H1 (cell line): ENCODE measurements at regions not wholly inside any gene's neighbourhood (a gene's known extent, or its start where the extent isn't known, plus 50 kb on each side); places are given as distances from the start of the nearest gene placed in this dataset.

ENCODE experiments used
- BACH1 ChIP-seq: IDR thresholded peaks from 2 replicates; pipeline ENCODE4 v1.6.1; 2012; ENCODE audit warnings: low read length, improper control_type of control experiment
- CHD7 ChIP-seq: fragments of 300-600 bp; sonication (generic); IDR thresholded peaks from 2 replicates; pipeline ENCODE4 v1.7.1; 2012; ENCODE audit warnings: low read length, moderate library complexity, mild to moderate bottlenecking, inconsistent platforms; ENCODE audit not compliant: insufficient replicate concordance
- KDM1A ChIP-seq: fragments of 200-600, 300-600 bp; sonication (generic); IDR thresholded peaks from 2 replicates; pipeline ENCODE4 v1.7.1; 2016; ENCODE audit warnings: mild to moderate bottlenecking, low read length, borderline replicate concordance
- MAFK ChIP-seq: IDR thresholded peaks from 2 replicates; pipeline ENCODE4 v1.6.1; 2012; ENCODE audit warnings: low read depth, mild to moderate bottlenecking, improper control_type of control experiment, low read length
- SIX5 ChIP-seq: IDR thresholded peaks from 2 replicates; pipeline ENCODE4 v1.6.1; 2011; ENCODE audit warnings: mild to moderate bottlenecking, low read depth, low read length
- SP1 ChIP-seq: IDR thresholded peaks from 2 replicates; pipeline ENCODE4 v1.6.1; 2011; ENCODE audit warnings: low read depth, low read length
- TEAD4 ChIP-seq: IDR thresholded peaks from 2 replicates; pipeline ENCODE4 v1.6.1; 2012; ENCODE audit warnings: low read depth, low read length, inconsistent platforms, mixed read lengths
- USF2 ChIP-seq: IDR thresholded peaks from 2 replicates; pipeline ENCODE4 v1.6.1; 2011; ENCODE audit warnings: low read length, improper control_type of control experiment

DNA sequence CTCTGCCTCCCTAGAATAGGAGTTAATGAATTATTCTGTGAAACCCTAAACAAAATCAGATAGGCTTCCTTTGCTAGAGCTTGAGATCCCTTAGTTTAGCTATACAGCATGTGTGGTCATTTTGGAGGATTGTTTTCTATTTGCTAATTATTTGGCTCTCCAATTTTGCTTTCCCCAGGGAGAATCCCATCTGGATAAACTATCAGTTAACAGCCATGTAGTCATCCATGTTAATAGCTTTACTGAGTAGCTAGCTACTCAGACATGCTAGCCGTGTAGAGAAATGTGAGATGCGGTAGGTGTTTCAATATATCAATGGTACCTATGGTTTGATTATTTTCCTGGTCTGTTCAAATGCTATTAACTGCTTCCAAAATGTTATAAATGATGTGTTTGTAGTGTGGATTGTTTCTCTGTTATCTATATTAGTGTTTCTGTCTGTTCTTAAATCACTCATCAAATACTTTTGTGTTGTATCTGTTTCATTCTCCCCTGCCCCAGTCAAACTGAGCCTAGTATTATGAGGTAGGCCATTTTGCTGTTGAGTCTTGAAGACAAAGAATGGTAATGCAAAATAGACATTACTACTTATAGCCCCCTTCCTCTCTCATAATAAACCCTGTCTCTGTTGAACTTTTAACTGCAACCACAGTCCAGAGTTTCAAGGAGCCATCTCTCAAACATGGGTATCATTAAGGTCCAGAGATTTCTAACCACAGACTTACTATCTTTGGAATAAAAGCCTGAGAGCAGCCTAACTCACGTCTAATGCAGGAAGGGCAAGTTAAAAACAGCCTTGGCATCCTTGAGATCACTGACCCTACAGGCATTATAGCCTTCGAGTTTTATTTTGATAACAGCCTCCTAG is 56.1 kb upstream of the GRAMD1B start (continued):
- TF ChIP-seq KDM1A (no peak), SP1 (no peak), CHD7 (no peak), SIX5 (no peak), USF2 (no peak), MAFK (no peak), TEAD4 (no peak), BACH1 (no peak)
- TF ChIP-seq, all 59 proteins: peak for 0
